NCI-H2107 treated with DMSO at 0.1 percent for 48 hours (cell line): ENCODE measurements at regions not wholly inside any gene's neighbourhood (a gene's known extent, or its start where the extent isn't known, plus 50 kb on each side); places are given as distances from the start of the nearest gene placed in this dataset.

Source experiments
- DNase-seq: peaks from one replicate; lab custom pipeline; 2025; ENCODE audit not compliant: unreplicated experiment; lab: John Stamatoyannopoulos, UW

DNA sequence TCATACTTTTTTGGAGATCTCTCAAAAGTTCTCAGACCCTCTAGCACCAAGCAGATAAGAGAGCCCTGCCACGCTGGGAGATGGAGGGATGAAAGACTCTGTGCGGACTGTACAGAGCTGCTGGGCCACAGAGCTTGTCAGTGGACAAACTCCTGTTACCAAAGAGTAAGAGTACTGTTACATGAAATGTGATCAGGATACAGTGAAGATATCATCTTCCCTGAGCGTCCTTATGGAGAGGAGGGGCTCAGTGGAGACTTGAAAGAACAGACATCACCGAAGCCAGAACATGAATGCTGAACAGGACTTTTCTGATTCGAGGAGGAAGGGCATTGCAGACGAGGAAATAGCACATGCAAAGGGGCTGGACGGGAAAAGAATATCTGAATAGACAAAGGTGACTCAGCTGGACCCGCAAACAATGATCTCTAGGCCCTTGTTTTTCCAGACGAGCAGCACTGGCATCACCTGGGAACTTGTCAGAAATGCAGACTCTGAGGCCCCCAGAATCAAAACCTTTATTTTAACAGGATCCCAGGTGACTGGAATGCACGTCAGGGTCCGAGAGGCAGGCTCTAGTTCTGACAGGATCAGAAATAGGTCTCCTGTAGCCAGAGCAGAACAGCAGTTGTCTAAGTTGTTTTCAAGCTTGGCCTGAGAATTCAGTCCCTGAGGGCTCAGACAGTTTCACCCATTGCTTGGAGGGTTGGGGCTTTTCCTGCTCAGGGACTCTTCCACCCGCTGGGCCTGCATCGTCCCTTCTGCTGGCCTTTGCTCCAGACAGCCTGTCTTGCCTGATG lies 277.9 kb downstream of the RPLP1 start:
- DNase-seq: no peak

DNA sequence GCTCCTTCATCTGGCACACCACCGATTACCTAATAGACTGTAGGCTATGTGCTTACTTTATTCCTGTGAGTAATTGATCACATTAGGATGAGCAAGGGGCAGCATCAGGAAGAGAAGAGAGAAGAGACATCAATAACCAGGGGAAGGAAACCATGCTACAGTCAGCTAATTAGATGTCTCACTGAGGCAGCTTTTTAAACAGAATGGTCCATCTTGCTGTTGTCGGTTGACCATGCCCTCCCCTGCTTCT lies 278.4 kb downstream of the RPLP1 start:
- no peak for DNase-seq

DNA sequence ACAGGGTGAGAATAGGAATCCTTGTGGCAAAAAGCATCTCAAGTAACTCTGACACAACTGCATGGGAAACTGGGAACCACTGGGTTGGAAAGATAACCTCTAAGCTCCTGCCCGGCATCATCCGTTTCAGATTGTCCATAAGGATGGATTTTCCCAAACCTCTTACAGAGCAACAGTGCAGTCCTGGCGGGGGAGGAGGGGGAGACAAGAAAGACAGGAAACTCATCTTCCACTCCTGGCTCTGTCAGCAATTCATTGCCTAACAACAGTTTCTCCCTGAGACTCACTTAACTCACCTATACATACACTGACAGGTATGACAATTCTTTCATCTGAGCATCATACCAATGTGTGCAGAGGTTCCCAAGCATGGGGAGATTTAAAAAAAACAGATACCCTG lies 279.0 kb downstream of the RPLP1 start:
- DNase-seq: no peak

DNA sequence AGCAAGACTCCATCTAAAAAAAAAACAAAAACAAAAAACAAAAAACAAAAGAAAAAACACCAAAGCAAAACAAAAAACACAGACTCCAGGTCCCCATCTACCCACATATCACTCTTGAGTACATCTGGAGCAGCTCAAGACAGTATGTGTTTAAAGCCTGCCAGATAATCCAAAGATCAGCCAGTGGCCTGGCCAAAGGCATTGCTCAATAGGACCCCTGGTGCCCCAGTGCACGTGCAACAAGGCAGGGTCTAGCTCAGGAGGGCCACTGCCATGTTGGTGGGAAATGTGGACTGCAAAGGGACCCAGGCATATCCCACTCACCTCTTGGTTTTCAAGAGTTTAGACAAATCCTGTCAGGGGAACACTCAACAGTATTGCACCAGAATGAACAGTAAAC lies 279.5 kb downstream of the RPLP1 start:
- DNase-seq: no peak

DNA sequence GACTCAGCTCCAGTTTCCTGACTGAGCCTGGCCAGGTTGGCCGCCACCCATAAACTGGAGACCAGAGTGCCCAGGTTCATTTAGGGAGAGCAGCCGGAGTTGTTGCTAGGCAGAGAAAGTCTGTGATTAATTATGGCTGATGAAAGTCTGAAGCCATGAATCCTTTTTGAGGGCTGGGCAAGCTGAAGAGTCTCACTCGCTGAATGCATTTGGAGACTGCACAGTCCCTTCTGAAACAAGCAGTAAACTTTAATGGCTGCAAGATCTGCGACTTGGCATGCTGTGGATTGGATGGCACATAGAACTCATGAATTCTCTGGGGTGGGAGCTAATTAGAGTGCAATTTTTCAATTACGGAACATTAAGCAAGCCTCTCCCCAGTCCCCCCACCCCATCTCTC lies 282.1 kb downstream of the RPLP1 start:
- no peak for DNase-seq

DNA sequence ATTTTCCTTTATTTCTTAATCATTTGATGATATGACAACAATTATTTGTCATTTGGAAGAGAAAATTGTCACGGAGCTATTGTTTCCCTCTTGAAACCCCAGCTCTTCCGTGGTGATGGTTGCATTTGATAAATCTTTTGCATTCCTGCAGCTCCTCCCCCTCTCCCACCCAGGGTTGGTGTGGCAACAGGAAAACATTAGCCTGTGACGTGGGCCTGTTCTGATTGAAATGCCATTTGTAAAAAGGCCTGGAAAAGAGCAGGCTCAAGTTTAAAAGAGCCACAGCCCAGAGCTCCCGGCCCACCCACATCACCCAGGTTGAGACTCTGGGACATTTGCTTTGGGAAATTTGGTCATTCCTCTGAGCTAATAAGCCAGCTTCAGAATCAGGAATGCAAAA lies 282.5 kb downstream of the RPLP1 start:
- no peak for DNase-seq

DNA sequence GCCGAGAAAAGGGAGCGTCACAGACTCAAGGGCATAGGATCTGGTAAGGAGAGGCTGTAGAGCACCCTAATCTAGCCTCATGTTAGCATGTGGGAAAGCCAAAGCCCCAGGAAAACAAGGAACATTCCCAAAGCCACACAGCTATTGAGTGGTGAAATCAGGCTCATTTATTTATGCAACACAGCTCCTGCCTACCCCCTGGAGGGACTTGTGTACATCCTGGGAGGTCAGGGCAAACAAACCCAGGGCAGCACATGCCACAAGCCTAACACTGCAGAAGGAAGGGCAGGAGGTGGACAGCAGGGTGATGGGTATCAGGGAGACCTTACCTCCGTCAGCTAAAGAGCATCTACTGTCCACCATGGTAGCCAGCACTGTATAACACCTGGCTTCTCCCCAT lies 283.5 kb downstream of the RPLP1 start:
- DNase-seq: no peak

DNA sequence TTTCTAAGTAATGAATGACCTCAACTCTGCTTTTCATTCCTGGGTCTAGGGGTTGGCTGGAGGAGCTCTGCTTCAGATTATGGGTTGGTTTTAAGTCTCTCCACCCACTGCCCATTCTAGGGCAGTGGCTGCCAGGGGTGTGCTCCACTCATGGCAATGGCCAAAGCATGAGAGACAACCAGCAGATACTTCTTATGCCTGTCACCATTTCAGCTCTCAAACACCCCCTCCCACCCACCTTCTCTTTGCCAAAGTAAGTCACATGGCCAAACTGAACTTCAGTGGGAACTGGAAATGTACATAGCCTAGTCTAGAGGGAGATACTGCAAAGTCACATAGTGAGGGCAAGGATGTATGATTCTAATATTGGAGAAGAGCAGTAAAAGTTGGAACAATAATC lies 285.3 kb downstream of the RPLP1 start:
- DNase-seq: no peak

DNA sequence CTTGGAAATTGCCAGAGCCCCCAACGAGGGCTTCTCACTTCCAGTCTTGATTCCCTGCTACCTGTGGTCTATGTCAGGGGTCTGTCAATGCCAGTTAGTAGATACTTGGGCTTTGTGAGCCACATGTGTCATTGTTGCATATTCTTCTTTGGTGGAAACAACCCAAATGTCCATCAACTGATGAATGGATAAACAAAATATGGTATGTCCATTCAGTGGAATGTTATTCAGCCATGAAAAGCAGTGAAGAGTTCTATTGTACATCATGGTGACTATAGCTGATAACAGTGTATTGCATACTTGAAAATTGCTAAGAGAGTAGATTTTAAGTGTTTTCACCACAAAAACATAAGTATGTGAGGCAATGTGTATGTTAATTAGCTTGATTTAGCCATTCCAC lies 288.1 kb downstream of the RPLP1 start:
- DNase-seq: no peak

DNA sequence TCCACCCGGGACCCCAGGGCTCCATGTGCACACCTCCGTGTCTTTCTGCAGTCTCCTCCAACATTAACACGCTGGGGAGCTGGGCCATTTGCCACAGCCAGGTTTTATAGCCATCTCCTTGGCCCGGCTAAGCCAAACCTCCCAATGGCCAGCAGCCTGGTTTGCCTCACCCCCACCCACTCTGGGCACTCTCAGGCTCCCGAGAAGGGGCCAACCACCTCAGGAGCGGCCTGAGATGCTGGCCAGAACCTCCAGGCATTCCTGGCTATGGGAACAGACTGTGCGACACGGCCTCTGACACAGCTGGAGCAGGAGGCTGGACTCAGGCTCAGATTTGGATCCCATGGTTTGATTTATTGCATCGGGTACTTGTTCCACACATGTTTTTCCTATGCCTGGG lies 289.7 kb downstream of the RPLP1 start:
- DNase-seq: no peak

DNA sequence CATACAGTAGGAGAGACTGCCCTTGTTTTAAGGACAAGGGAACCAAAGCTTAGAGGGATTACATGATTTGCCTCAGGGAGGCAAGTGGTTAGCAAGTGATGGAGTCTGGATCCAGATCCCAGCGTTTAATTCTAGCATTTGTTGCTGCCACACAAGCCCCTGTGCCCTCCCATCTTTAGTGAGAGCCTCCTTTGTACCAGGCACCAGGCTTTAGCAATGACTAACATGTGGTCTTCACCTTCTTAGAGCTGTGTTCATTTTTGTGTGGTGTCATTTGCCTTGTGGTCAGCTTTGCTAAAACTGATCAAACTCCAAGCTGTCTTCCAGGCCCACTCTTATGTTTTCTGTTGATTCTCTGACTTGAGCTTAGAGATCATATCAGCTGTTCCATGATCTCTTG lies 290.5 kb downstream of the RPLP1 start:
- no peak for DNase-seq

DNA sequence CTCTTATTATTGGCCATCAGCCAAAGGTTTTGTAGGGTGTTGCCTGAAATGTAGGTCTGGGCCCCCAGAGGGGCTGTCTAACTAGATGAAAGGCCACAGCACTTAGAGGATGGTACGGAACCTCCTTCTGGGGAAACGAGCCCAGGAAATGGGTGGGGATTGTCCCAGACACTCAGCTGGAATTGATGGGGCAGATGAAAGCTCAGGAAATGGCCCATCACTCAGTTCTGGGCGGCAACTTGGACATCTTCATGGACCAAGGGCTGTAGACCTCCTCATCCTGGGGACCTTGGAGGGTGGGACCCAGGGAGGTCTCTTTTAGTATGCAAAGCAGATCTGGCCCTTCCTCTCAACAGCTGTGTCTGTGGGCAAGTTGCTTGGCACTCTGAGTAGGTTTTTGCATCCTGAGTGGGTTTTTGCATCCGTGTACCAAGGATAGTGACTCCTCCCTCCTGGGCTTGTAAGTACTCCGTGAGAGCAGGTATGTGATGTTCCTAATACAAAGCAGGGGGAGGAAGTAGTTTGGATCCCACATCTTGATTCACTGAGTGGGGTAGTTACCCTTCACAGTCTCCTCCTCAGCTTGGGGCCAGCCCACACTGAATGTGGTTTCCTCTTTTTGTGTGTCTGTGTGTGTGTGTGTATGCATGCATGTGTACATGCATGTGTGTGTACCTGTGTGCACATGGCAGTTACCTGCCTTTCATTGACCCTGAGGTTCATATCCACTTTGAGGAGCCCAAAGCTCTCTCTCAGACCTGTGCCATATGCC lies 292.0 kb downstream of the RPLP1 start:
- no peak for DNase-seq

DNA sequence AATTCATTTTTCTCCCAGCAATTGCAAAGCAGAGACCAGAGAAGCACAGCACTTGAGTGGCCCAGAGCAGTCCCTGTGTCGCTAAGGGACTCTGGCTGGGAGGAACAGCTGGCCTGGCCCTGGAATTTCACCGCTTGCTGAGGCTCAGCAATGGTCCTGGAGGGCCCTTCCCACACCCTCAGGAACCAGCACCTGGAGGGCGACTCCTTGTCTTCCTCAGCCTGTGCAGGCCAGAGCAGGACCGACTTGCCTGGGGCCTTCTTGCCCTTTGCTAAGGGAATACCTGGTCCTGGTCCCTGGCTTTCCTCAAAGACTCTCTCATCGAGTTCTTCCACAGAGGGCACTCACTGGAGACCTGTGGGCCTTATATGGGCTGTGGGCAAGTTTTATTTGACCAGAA lies 294.6 kb downstream of the RPLP1 start:
- DNase-seq: no peak

DNA sequence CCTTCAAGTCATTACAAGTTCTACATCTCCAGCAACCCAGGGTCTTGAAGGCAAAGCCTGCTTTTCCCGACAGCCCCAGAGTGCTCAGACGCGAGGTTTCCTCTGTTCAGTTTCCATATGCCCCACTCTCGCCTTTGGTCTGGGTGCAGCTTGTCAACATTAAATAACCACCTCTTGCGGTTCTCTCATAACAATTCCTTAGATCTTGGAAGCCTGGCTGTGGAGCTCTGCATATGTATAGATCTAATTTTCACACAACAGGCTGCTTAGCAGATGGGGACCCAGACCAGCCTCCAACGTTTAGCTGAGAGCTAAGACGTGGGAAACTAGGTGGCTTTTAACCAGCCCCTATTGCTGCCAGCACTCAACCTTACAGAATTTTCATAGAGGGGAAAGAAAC lies 295.5 kb downstream of the RPLP1 start:
- no peak for DNase-seq

DNA sequence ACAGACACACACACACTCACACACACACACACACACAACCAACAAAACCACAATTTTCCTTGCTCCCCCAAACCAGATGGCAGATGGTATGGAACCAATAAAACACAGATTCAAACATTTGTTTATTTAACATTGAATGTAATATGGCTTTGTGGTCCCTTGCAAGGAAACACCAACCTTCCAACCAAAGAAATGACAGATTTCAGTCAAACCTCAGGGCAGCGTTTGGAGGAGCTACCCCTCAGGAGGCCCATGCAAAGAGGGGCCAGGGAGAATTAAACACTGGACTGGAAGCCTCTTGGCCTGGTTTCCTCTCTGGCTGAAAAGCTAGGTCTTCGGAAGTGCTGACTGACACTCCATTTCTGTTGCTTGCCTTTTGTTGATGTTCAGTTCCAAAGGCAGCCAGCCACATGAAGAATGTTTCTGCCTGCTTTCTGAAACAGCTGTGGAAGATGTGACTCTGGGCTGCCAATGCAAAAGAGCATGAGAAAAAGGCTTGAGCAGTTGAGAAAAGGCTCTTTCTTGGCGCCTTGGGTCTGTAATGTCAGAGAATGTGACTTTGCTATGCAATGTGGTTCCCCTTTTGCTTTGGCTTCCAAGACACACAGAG lies 296.1 kb downstream of the RPLP1 start:
- DNase-seq: no peak

DNA sequence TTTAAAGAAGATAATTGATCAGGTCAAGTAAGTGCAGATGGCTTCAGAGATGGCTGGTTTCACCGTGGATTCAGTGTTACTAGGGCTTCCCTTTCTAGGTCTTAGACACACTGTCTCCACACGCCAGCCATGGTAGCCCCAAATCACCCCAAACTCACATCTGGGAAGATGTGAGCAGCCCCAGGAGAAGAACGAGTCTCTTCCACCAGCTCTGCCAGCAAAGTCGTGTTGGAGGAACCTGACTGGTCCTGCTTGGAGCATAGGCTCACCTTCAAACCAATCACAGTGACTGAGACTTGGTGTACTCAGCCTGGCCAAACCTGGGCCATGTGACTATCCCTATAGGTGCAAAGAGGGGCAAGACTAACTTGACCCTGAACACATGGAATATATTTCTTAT lies 296.7 kb downstream of the RPLP1 start:
- DNase-seq: no peak

DNA sequence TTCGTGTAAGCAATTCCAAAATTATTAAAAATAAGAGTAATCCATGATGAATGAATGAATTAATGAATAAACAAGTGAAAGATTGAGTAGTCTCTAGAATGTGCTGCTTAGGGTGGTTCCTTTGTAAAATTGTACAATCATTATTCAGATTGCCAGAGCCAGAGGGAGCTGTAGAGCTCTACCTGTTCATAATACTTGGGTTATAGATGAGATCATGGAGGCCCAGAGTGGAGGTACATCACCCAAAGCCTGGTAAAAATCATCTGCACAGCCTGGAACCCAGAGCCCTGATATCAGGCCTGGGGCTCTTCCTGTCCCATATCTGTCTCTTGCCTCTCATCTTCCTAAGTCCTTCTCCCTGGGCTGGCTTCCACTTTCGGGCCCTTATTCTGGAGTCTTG lies 297.2 kb downstream of the RPLP1 start:
- no peak for DNase-seq

DNA sequence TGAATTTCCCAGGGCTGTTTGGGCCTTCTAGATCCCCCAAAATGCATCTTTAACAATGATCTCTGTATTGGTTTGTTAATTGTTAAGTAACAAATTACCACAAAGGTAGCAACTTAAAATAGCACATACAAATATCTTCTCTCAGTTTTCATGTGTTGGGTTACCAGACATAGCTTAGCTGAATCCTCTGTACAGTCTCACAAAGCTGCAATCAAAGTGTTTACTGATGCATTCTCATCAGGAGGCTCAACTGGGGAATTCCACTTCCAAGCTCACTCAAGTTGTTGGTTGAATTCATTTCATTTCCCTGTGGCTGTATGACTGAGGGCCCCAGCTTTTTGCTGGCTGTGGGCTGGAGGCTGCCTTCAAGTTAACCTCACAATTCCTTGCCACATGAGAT lies 297.6 kb downstream of the RPLP1 start:
- DNase-seq: no peak

DNA sequence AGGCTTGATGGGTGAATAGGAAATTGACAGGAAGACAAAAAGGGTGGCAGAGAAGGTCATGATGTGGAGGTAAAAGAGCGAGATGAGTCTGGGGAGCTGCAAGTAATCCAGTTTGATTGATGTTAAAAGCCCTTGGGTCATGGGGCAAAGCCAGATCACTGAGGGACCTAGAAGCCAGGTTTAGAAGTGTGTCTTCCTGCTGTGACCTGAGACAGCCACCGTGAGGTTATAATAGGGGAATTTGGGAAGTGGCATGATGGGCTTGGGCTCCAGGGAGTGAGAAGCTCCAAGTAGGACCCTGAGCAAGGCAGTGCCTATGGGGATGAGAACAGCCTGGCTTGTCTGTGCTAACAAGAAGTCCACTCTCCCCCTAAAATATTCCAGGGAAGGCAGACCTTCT lies 298.5 kb downstream of the RPLP1 start:
- DNase-seq: no peak

DNA sequence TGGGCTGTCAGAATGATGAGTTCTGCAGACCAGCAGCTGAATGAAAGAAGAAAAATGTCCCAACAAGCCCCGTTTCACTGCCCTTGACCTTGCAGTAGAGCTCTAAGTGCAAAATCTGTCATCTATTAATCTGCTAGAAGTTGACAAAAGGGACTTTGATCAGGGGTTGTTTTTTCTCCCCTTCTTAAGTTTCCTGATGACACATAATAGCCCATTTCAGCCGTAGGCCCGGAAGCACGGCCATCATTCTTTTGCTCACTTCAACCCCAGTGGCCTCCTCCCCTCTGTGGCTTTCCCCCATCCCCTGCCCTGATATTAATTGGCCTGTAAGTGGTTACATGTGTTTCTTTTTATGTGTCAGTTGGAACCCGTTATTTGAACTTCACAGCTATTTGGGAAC lies 298.9 kb downstream of the RPLP1 start:
- DNase-seq: no peak

DNA sequence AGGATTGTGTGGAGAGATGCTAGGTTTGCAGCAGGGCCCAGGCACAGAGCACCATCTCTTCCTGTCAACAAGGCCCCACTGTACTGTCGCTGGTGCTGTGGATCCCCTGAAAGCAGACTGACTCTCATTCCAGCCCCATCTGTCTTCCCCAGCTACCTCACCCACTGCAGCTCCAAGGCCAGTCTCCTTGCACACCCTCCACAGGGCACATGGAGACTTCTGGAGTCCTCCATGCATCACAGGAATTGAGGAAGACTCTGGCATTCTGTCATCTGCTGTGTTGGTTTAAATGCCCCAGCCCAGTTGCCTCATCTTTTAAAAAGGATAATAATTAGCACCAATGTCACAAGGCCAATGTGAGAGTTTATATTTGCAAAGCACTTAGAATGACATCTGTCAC lies 301.2 kb downstream of the RPLP1 start:
- DNase-seq: no peak

DNA sequence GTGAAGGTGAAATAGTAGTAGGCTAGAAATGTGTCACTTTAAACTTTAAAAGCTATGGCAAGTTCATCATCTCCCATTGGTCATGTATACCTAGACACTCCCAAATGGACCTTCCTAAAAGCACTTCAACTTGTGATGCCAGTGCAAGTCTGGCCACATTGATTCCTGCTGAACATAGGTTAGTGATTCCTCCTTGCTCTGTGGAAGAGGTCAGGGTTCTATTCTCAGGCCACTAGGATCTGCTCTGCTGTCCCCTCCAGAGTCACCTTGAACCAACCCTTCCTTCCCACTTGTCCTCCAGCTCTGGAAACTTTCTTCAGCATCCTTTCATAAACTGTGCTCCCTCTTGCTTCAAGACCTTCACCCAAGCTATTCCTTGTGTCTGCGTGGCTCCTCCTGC lies 301.7 kb downstream of the RPLP1 start:
- no peak for DNase-seq
